ENCODE measurements at regions not wholly inside any gene's neighbourhood (a gene's known extent, or its start where the extent isn't known, plus 50 kb on each side); places are given as distances from the start of the nearest gene placed in this dataset.

GRCh38 chr10:125227546-125227945 is 67.2 kb upstream of the CTBP2 start:
- TF ChIP-seq CTCF (IDR thresholded peaks at IDR 0.05), result no peak
- TF ChIP-seq EZH2 (IDR thresholded peaks at IDR 0.05; ENCODE audit: borderline replicate concordance, insufficient read depth, low read depth, low read length, poor library complexity, severe bottlenecking), result no peak

All from B cell (primary cell).